Mammary epithelial cell (primary cell): ENCODE measurements at regions not wholly inside any gene's neighbourhood (a gene's known extent, or its start where the extent isn't known, plus 50 kb on each side); places are given as distances from the start of the nearest gene placed in this dataset.

Experiments used
- CTCF ChIP-seq, 2 donors: IDR thresholded peaks in 1 of 2; conservative IDR thresholded peaks in 1 of 2; 2 replicates each; pipeline ENCODE4 v1.5.1; 2011 to 2012; ENCODE audit warnings: inconsistent platforms in 2 of 2, low read length in 2 of 2, mild to moderate bottlenecking in 2 of 2, control low read depth in 1 of 2, low read depth in 1 of 2; ENCODE audit not compliant: insufficient read depth in 1 of 2; ENCODE audit errors: extremely low read depth in 1 of 2
- EZH2 ChIP-seq: IDR thresholded peaks from 2 replicates; pipeline ENCODE4 v1.6.1; 2012; ENCODE audit warnings: low read length, inconsistent platforms, borderline replicate concordance

GRCh38 chr2:75820693-75821092 lies 110.0 kb upstream of the GCFC2 start:
- TF ChIP-seq CTCF (conservative IDR thresholded peaks at IDR 0.05 in 1 of 2, IDR thresholded peaks at IDR 0.05 in 1 of 2; ENCODE audit: extremely low read depth in 1 of 2, insufficient read depth in 1 of 2, low read depth in 1 of 2, low read length in 2 of 2) (no peak), EZH2 (no peak)
